ENCODE measurements at regions not wholly inside any gene's neighbourhood (a gene's known extent, or its start where the extent isn't known, plus 50 kb on each side); places are given as distances from the start of the nearest gene placed in this dataset.

- no peaks in the 10 kb centered on the region for H3K4me1 ChIP-seq (ENCODE audit: insufficient read depth, low read length, severe bottlenecking)
- H3K27me3 ChIP-seq (ENCODE audit: insufficient read depth, low read length), result no peaks in the 10 kb centered on the region
- H3K4me3 ChIP-seq (ENCODE audit: low read depth, low read length, poor library complexity, severe bottlenecking), result no peak overlapping the region
- no peak overlapping the region for H3K27ac ChIP-seq (ENCODE audit: low read depth, low read length, poor library complexity, severe bottlenecking)
- H3K79me2 ChIP-seq (ENCODE audit: insufficient read depth, low read length), result no peaks in the 10 kb centered on the region
- no peak overlapping the region for H3K9ac ChIP-seq (ENCODE audit: low read length)
- no peak overlapping the region for H2AFZ ChIP-seq (ENCODE audit: low read length)
- no peaks in the 10 kb centered on the region for H3F3A ChIP-seq (ENCODE audit: insufficient read depth, low read length)
- H3K9me2 ChIP-seq (ENCODE audit: low read depth, low read length), result no peaks in the 10 kb centered on the region
- no peaks in the 10 kb centered on the region for H3K36me3 ChIP-seq (ENCODE audit: insufficient read depth, low read length)
- no peaks in the 10 kb centered on the region for H3K9me3 ChIP-seq (ENCODE audit: low read length)
- no peaks in the 10 kb centered on the region for H4K20me1 ChIP-seq (ENCODE audit: insufficient read depth, low read length)
- no peak overlapping the region for H3K4me2 ChIP-seq (ENCODE audit: low read length)
- TF ChIP-seq EZH2 (IDR thresholded peaks at IDR 0.05; ENCODE audit: borderline replicate concordance, low read length), result no peak
- TF ChIP-seq, protein P1, sequence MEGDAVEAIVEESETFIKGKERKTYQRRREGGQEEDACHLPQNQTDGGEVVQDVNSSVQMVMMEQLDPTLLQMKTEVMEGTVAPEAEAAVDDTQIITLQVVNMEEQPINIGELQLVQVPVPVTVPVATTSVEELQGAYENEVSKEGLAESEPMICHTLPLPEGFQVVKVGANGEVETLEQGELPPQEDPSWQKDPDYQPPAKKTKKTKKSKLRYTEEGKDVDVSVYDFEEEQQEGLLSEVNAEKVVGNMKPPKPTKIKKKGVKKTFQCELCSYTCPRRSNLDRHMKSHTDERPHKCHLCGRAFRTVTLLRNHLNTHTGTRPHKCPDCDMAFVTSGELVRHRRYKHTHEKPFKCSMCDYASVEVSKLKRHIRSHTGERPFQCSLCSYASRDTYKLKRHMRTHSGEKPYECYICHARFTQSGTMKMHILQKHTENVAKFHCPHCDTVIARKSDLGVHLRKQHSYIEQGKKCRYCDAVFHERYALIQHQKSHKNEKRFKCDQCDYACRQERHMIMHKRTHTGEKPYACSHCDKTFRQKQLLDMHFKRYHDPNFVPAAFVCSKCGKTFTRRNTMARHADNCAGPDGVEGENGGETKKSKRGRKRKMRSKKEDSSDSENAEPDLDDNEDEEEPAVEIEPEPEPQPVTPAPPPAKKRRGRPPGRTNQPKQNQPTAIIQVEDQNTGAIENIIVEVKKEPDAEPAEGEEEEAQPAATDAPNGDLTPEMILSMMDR (IDR thresholded peaks at IDR 0.05; ENCODE audit: low read length), result no peak
These were observed 164.1 kb downstream of the UTRN start for GRCh38 chr6:144449218-144449617.

DNA sequence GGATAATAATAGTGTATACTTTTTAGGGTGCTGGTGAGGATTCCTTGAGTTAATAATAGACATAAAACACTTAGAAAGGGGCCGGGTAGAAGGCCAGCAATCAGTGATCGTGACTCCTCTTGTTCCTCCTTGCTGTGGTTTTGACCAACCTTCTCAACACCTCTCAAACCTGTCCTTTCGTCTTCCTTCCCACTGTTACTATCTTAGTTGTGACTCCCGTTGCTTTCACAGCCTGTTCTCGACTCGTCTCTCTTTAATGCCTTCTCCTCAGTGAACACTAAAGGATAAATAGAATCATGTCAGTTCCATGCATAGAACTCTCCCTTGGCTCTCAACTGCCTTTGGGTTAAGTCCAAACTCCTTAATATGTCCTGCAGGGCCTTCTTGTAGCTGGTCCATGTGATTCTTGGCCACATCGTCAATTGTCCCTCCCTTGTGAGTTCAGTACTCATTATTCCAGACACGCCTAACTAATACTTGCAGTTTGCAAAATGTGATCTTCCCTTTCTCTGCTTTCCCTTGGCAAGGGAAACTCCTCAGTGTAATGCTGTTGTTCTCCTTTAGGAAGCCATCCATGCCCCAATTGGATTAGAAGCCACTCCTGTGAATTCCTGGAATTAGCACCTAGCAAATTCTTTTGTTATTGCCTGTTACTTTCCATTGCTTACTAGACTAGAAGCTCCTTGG, 164.9 kb downstream of the UTRN start:
- no peaks in the 10 kb centered on the region for H3K9me3 ChIP-seq (ENCODE audit: low read length)
- no peaks in the 10 kb centered on the region for H3K9me2 ChIP-seq (ENCODE audit: low read depth, low read length)
- no peak overlapping the region for H3K27ac ChIP-seq (ENCODE audit: low read depth, low read length, poor library complexity, severe bottlenecking)
- no peak overlapping the region for H3K4me2 ChIP-seq (ENCODE audit: low read length)
- no peaks in the 10 kb centered on the region for H4K20me1 ChIP-seq (ENCODE audit: insufficient read depth, low read length)
- no peaks in the 10 kb centered on the region for H3F3A ChIP-seq (ENCODE audit: insufficient read depth, low read length)
- no peaks in the 10 kb centered on the region for H3K79me2 ChIP-seq (ENCODE audit: insufficient read depth, low read length)
- no peak overlapping the region for H3K4me3 ChIP-seq (ENCODE audit: low read depth, low read length, poor library complexity, severe bottlenecking)
- H3K4me1 ChIP-seq (ENCODE audit: insufficient read depth, low read length, severe bottlenecking), result no peaks in the 10 kb centered on the region
- H3K27me3 ChIP-seq (ENCODE audit: insufficient read depth, low read length), result no peaks in the 10 kb centered on the region
- H3K36me3 ChIP-seq (ENCODE audit: insufficient read depth, low read length), result no peaks in the 10 kb centered on the region
- no peak overlapping the region for H3K9ac ChIP-seq (ENCODE audit: low read length)
- TF ChIP-seq, protein P1 (IDR thresholded peaks at IDR 0.05; ENCODE audit: low read length), result no peak
- no peak for TF ChIP-seq EZH2 (IDR thresholded peaks at IDR 0.05; ENCODE audit: borderline replicate concordance, low read length)
- no peak overlapping the region for H2AFZ ChIP-seq (ENCODE audit: low read length)

DNA sequence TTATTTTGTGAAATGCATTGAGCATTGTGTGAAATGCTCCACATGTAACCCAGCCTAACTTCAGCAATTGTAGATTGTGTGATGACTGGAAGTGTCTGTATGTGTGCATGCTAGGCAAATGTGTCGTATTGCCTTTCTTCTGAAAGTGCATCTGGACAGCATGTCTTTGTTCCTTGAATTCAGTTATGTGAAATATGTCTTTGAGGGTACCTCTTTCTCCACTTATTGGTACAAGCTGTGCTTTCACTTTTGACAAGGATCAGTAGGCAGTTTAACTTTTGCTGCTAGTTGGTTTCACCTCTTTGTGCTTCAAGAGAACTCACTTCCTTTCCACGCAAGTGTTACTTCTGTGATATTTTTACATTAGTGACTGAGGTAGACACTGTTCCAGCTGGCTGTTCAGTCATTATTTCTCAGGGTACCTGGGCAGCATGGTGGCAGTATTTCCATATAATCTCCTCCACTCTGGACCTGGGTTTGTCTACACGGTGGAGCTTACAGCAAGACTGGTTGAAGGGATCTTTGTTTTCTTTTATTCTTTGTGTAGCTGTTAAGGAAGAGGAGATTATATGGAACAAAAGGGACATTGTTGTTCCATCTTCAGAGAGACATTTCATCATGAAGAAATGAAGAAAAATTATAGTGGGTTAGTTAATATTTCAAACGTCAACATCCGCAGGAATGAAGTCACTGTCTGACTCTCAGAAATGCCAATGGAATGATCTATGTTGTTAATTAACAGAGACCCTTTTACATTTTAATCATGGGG, 175.4 kb downstream of the UTRN start:
- Histone ChIP-seq H3K36me3 (ENCODE audit: insufficient read depth, low read length) (no peaks in the 10 kb centered on the region), H3K9me2 (ENCODE audit: low read depth, low read length) (no peaks in the 10 kb centered on the region), H3K9ac (ENCODE audit: low read length) (no peak overlapping the region), H3K9me3 (ENCODE audit: low read length) (no peaks in the 10 kb centered on the region), H2AFZ (ENCODE audit: low read length) (no peak overlapping the region), H3F3A (ENCODE audit: insufficient read depth, low read length) (no peaks in the 10 kb centered on the region), H3K4me2 (ENCODE audit: low read length) (no peak overlapping the region), H3K4me1 (ENCODE audit: insufficient read depth, low read length, severe bottlenecking) (no peaks in the 10 kb centered on the region), H4K20me1 (ENCODE audit: insufficient read depth, low read length) (no peaks in the 10 kb centered on the region), H3K27ac (ENCODE audit: low read depth, low read length, poor library complexity, severe bottlenecking) (no peak overlapping the region), H3K79me2 (ENCODE audit: insufficient read depth, low read length) (no peaks in the 10 kb centered on the region), H3K27me3 (ENCODE audit: insufficient read depth, low read length) (no peaks in the 10 kb centered on the region), H3K4me3 (ENCODE audit: low read depth, low read length, poor library complexity, severe bottlenecking) (no peak overlapping the region)
- TF ChIP-seq, protein P1 (IDR thresholded peaks at IDR 0.05; ENCODE audit: low read length), result no peak
- TF ChIP-seq EZH2 (IDR thresholded peaks at IDR 0.05; ENCODE audit: borderline replicate concordance, low read length), result no peak

Data from OCI-LY1 (cell line).